HG03575 (cell line): ENCODE measurements at regions not wholly inside any gene's neighbourhood (a gene's known extent, or its start where the extent isn't known, plus 50 kb on each side); places are given as distances from the start of the nearest gene placed in this dataset.
A peak's percentile ranks its signal among the peaks of the same experiment; 100 is the strongest.
"Not testable (repeated sequence)": the region's sequence is repeated elsewhere in the genome, so short reads cannot be mapped to it uniquely, and the experiment has no call there.

Experiments
- ATAC-seq: cut with Tn5 transposase; IDR thresholded peaks from one replicate; pipeline ENCODE4 v1.9.1; 2021; ENCODE audit not compliant: unreplicated experiment, insufficient number of reproducible peaks, low FRiP score; ENCODE audit errors: extremely low read depth

GRCh38 chr18:32884543-32884942 is 111.7 kb upstream of the KLHL14 start:
- peak; percentile 90 for ATAC-seq

GRCh38 chr18:32881009-32881408 is 108.2 kb upstream of the KLHL14 start:
- ATAC-seq, result no peak

- ATAC-seq, result no peak
Measured at GRCh38 chr18:32879497-32879896, 106.7 kb upstream of the KLHL14 start.

GRCh38 chr18:32878436-32878835 is 105.6 kb upstream of the KLHL14 start:
- no peak for ATAC-seq

GRCh38 chr18:32877371-32877770 is 104.5 kb upstream of the KLHL14 start:
- no peak for ATAC-seq

- no peak for ATAC-seq
Measured at GRCh38 chr18:32875625-32876024, 102.8 kb upstream of the KLHL14 start.

- ATAC-seq, result no peak
Measured at GRCh38 chr18:32871786-32872185, 99.0 kb upstream of the KLHL14 start.

- no peak for ATAC-seq
Measured at GRCh38 chr18:32870611-32871010, 97.8 kb upstream of the KLHL14 start.

GRCh38 chr18:32868406-32868805 is 95.6 kb upstream of the KLHL14 start:
- no peak for ATAC-seq

- no peak for ATAC-seq
Measured at GRCh38 chr18:32867936-32868335, 95.1 kb upstream of the KLHL14 start.

- ATAC-seq, result no peak
Measured at GRCh38 chr18:32867330-32867729, 94.5 kb upstream of the KLHL14 start.

GRCh38 chr18:32862031-32862430 is 89.2 kb upstream of the KLHL14 start:
- not testable (repeated sequence) for ATAC-seq

GRCh38 chr18:32851936-32852335 is 79.1 kb upstream of the KLHL14 start:
- no peak for ATAC-seq

GRCh38 chr18:32848826-32849225 is 76.0 kb upstream of the KLHL14 start:
- ATAC-seq, result no peak

- ATAC-seq, result no peak
Measured at GRCh38 chr18:32847691-32848090, 74.9 kb upstream of the KLHL14 start.

- no peak for ATAC-seq
Measured at GRCh38 chr18:32846896-32847295, 74.1 kb upstream of the KLHL14 start.

GRCh38 chr18:32840962-32841361 is 68.1 kb upstream of the KLHL14 start:
- no peak for ATAC-seq

- no peak for ATAC-seq
Measured at GRCh38 chr18:32835951-32836350, 63.1 kb upstream of the KLHL14 start.

GRCh38 chr18:32831781-32832180 is 59.0 kb upstream of the KLHL14 start:
- ATAC-seq, result no peak

- ATAC-seq, result no peak
Measured at GRCh38 chr18:32823226-32823625, 50.4 kb upstream of the KLHL14 start.
